ENCODE measurements at regions not wholly inside any gene's neighbourhood (a gene's known extent, or its start where the extent isn't known, plus 50 kb on each side); places are given as distances from the start of the nearest gene placed in this dataset.

DNA sequence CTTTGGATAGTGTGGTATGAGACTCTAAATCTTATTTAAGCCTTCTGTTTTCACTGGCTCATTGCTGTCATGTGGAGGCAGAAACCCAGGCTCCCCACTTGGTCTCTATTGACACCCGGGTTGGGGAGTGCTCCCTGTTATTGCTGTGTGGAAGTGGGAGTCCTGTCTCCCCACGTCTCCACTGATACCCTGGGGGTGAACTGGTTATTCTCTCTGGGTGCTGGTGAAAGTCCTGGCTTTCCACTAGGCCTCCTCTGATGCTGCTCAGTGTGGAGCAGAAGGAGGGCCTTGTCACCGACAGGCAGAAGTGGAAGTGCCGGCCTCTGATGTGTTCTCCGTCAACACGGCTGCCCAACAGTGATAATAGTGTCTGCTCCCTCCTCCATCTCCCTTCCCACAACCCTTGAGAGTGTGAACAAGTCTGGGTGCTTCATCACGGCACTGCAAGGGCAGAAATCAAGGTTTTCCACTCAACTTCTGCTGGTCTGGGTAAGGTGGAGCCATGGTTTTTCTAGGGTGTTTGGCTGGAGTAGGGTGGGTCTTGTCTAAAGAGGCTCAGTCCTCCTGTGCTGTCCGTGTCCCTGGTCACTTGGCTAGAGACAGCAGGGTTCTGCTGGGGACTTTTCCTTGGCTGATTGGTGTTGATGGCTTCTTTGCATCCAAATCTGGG, 240.7 kb upstream of the B3GAT1 start:
- Histone ChIP-seq H3K4me3 (no peak overlapping the region), H3K36me3 (no peaks in the 10 kb centered on the region), H3K9me3 (replicated peaks) (no peaks in the 10 kb centered on the region), H3K27ac (replicated peaks) (no peak overlapping the region), H3K4me1 (no peaks in the 10 kb centered on the region), H3K27me3 (ENCODE audit: low read depth) (peaks cover 90% of the 10 kb centered on the region)
- intact Hi-C loops (cut with micrococcal nuclease) = no loop called here
- TF ChIP-seq, protein P1, sequence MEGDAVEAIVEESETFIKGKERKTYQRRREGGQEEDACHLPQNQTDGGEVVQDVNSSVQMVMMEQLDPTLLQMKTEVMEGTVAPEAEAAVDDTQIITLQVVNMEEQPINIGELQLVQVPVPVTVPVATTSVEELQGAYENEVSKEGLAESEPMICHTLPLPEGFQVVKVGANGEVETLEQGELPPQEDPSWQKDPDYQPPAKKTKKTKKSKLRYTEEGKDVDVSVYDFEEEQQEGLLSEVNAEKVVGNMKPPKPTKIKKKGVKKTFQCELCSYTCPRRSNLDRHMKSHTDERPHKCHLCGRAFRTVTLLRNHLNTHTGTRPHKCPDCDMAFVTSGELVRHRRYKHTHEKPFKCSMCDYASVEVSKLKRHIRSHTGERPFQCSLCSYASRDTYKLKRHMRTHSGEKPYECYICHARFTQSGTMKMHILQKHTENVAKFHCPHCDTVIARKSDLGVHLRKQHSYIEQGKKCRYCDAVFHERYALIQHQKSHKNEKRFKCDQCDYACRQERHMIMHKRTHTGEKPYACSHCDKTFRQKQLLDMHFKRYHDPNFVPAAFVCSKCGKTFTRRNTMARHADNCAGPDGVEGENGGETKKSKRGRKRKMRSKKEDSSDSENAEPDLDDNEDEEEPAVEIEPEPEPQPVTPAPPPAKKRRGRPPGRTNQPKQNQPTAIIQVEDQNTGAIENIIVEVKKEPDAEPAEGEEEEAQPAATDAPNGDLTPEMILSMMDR (IDR thresholded peaks at IDR 0.05; ENCODE audit: borderline replicate concordance) = no peak
- no peak for DNase-seq

- intact Hi-C loops (cut with micrococcal nuclease) = no loop called here
These were observed 235.2 kb upstream of the B3GAT1 start for GRCh38 chr11:134647066-134647743.

GRCh38 chr11:134646561-134646960, 234.5 kb upstream of the B3GAT1 start:
- DNase-seq = no peak
- H3K36me3 ChIP-seq = no peaks in the 10 kb centered on the region
- intact Hi-C loops (cut with micrococcal nuclease) = no loop called here

More at GRCh38 chr11:134647066-134647743, 235.2 kb upstream of the B3GAT1 start:
- H3K4me1 ChIP-seq = peaks cover 12% of the 10 kb centered on the region
- no peaks in the 10 kb centered on the region for H3K9me3 ChIP-seq (replicated peaks)
- TF ChIP-seq, protein P1 (IDR thresholded peaks at IDR 0.05; ENCODE audit: borderline replicate concordance) = no peak
- no peak for DNase-seq
- H3K36me3 ChIP-seq = no peaks in the 10 kb centered on the region
- H3K27ac ChIP-seq (replicated peaks) = no peak overlapping the region
- peaks cover 96% of the 10 kb centered on the region for H3K27me3 ChIP-seq (ENCODE audit: low read depth)
- no peak overlapping the region for H3K4me3 ChIP-seq

DNA sequence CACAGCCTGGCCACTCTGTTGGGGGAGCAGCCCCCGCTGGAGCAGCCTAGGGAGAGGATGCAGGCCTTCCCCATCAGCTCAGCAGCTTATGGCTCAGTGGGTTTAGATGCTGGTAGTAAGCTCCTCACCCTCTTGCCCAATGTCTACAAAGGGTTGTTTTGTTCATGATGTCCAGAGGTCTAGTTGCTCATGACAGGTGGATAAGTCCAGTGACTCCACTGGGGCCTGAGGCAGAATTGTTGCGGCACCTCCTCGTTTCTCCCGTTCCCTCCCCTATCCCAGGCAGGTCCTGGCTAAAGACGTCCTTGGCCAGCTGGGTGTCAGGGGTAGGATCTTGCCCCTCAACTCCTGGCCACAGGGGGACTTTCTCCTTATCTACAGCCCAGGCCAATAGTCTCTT, 233.5 kb upstream of the B3GAT1 start:
- H3K27ac ChIP-seq (replicated peaks) = no peak overlapping the region
- H3K9me3 ChIP-seq (replicated peaks) = no peaks in the 10 kb centered on the region
- H3K4me1 ChIP-seq = peaks cover 12% of the 10 kb centered on the region
- no peak for DNase-seq
- TF ChIP-seq, protein P1 (IDR thresholded peaks at IDR 0.05; ENCODE audit: borderline replicate concordance) = no peak
- H3K4me3 ChIP-seq = no peak overlapping the region
- no peaks in the 10 kb centered on the region for H3K36me3 ChIP-seq
- peaks cover 98% of the 10 kb centered on the region for H3K27me3 ChIP-seq (ENCODE audit: low read depth)
- intact Hi-C loops (cut with micrococcal nuclease) = no loop called here

More at GRCh38 chr11:134646561-134646960, 234.5 kb upstream of the B3GAT1 start:
- no peaks in the 10 kb centered on the region for H3K9me3 ChIP-seq (replicated peaks)
- TF ChIP-seq, protein P1 (IDR thresholded peaks at IDR 0.05; ENCODE audit: borderline replicate concordance) = no peak
- H3K4me3 ChIP-seq = no peak overlapping the region
- H3K27me3 ChIP-seq (ENCODE audit: low read depth) = peaks cover 98% of the 10 kb centered on the region
- peaks cover 12% of the 10 kb centered on the region for H3K4me1 ChIP-seq
- H3K27ac ChIP-seq (replicated peaks) = no peak overlapping the region

DNA sequence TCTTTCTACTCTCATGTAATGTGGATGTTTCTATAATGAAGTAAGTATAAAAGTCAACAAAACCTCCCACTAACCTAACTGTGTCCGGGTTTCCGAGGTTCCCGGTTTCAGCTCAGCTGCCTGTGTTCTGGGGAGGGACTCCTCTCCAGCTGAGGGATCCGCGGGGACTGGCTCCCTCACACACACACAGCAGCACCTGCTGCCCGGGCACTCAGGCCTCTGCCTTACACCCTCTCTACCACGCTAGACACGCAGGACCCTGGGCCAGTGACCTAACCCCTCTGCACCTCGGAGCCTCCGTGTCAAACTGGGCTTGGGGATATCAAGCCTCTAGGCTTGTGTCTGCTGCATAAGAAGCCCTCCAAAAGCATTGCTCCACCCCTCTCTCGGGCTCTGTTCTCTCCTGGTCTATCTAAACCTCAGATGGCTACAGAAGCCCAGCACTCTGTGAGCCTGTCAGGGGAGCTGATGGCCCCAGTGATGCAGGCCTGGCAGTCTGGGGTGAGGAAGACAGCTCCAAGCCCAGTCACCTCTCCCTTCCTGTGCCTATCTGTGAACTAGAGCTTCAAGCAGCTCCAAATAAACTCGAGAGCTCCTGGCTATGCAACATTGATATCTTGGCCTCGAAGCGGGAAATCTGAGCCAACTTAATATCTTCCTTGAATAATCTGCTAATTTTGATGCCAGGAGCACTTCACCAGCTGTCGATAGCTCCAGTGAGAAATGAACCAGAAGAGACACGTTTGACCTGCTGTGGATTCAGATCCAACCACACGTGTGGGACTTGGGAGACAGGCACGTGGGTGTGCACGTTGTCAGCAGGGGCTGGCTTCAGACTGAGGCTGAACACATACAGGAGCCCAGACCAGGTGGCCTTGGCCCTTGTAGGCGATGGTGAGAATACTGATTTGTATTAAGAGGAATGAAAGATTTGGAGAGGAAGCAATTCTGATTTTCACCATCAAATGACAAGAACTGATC, 232.7 kb upstream of the B3GAT1 start:
- intact Hi-C loops (cut with micrococcal nuclease) = no loop called here
- Histone ChIP-seq H3K36me3 (no peaks in the 10 kb centered on the region), H3K4me3 (no peak overlapping the region), H3K9me3 (replicated peaks) (no peaks in the 10 kb centered on the region), H3K27ac (replicated peaks) (no peak overlapping the region), H3K4me1 (peaks cover 12% of the 10 kb centered on the region), H3K27me3 (ENCODE audit: low read depth) (peaks cover 98% of the 10 kb centered on the region)
- TF ChIP-seq, protein P1 (IDR thresholded peaks at IDR 0.05; ENCODE audit: borderline replicate concordance) = no peak
- no peak for DNase-seq

All from left ventricle myocardium inferior (tissue), 1 donor.